Upper lobe of left lung (tissue), 6 donors: ENCODE measurements at regions not wholly inside any gene's neighbourhood (a gene's known extent, or its start where the extent isn't known, plus 50 kb on each side); places are given as distances from the start of the nearest gene placed in this dataset.
A peak's percentile ranks its signal among the peaks of the same experiment; 100 is the strongest.
"Not testable (repeated sequence)": the region's sequence is repeated elsewhere in the genome, so short reads cannot be mapped to it uniquely, and the experiment has no call there.

Source experiments
- ATAC-seq, 2 donors: fragments of 200-7000 bp; cut with Tn5 transposase; one replicate each; pipeline ENCODE4 v1.9.1; 2022; ENCODE audit warnings: mild to moderate bottlenecking in 2 of 2, moderate library complexity in 2 of 2; ENCODE audit not compliant: low FRiP score in 2 of 2
- DNase-seq, 2 donors: peaks; one replicate each; pipeline ENCODE4 v3.0.0-alpha.2; 2019 to 2020
- H3K27ac ChIP-seq, 4 donors: fragments of 200-600 bp; sonication (generic); one replicate each; pipeline ENCODE4 v1.5.1; 2016 to 2019
- H3K27me3 ChIP-seq, 4 donors: fragments of 200-600 bp; sonication (generic); one replicate each; pipeline ENCODE4 v1.5.1; 2017 to 2019
- H3K36me3 ChIP-seq, 4 donors: fragments of 200-600 bp; sonication (generic); one replicate each; pipeline ENCODE4 v1.5.1; 2016 to 2019
- H3K4me1 ChIP-seq, 4 donors: fragments of 200-600 bp; sonication (generic); one replicate each; pipeline ENCODE4 v1.5.1; 2018 to 2019
- H3K4me3 ChIP-seq, 4 donors: fragments of 200-600 bp; sonication (generic); one replicate each; pipeline ENCODE4 v1.5.1; 2017 to 2019; ENCODE audit warnings: mild to moderate bottlenecking in 2 of 4, moderate library complexity in 1 of 4
- H3K9me3 ChIP-seq, 4 donors: fragments of 200-600 bp; sonication (generic); one replicate each; pipeline ENCODE4 v1.5.1; 2018 to 2019
- EP300 ChIP-seq, 4 donors: sonication (generic); formaldehyde crosslinking; IDR thresholded peaks; one replicate each; pipeline ENCODE4 v1.5.1; 2017; ENCODE audit warnings: antibody characterized with exemption in 4 of 4, control low read depth in 2 of 4
- POLR2A ChIP-seq, 4 donors: fragments of 450-650 bp; IDR thresholded peaks; one replicate each; pipeline ENCODE4 v1.5.1; 2016 to 2017; ENCODE audit warnings: antibody characterized with exemption in 4 of 4, mild to moderate bottlenecking in 2 of 4
- POLR2AphosphoS5 ChIP-seq, 2 donors: sonication (generic); formaldehyde crosslinking; IDR thresholded peaks; one replicate each; pipeline ENCODE4 v1.5.1; 2017; ENCODE audit warnings: antibody characterized with exemption in 2 of 2
- WGBS, 2 donors: methylation state at CpG; one replicate each; pipeline ENCODE4 v1.1.5; 2017 to 2018; 5-methylcytosine and 5-hydroxymethylcytosine counted together
- TF ChIP-seq, protein P1 (sequence below), 6 experiments: fragments of 450-650 bp in 4 of 6; fragments of 200-600 bp in 2 of 6; sonication (generic) in 2 of 6; IDR thresholded peaks; one replicate each; pipeline ENCODE4 v1.5.1; 2016 to 2019; ENCODE audit warnings: antibody characterized with exemption in 6 of 6
- donor health status: DM: no; HTN: no; CAD: no; lungs with moderate emphysema.
- donor health status: DM: no; HTN: yes; CAD: no; lungs with severe emphysema.

DNA sequence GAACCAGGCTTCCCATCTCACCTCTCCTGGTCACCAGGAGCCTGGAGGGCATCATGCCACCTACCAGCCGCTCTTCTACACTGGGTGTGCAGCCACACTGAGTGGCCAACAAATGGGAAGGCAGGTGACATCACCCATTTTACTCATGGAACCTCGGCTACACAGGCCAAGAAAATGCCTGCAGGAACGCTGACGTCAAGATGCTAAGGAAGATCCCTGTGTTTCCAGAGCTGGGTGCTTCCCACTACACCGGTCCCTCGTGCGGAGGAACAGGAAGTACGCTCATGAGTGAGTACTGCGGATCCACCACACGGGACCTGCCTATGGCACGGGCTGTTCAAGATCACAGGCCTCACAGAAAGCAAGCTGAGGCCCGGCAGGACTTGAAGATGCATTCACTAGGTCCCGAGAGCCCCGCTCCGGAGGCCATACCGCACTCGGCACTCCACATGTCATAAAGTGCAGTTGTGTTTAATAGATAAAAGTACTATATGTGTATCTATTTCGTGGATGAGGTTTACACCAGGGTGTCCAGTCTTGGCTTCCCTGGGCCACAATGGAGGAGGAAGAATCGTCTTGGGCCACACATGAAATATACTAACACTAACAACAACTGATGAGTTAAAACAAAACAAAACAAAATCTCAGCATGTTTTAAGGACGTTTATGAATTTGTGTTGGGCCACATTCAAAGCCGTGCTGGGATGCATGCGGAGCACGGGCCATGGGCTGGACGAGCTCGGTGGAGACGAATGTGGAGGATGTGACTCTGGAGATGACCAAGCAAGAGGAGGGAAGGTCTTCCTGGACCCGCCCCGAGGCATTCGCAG is 257.9 kb downstream of the THBS2 start:
- no peaks in the 10 kb centered on the region for H3K27me3 ChIP-seq
- TF ChIP-seq POLR2AphosphoS5 (IDR thresholded peaks at IDR 0.05), result no peak
- TF ChIP-seq POLR2A (IDR thresholded peaks at IDR 0.05), result no peak
- no peak for TF ChIP-seq EP300 (IDR thresholded peaks at IDR 0.05)
- TF ChIP-seq, protein P1, sequence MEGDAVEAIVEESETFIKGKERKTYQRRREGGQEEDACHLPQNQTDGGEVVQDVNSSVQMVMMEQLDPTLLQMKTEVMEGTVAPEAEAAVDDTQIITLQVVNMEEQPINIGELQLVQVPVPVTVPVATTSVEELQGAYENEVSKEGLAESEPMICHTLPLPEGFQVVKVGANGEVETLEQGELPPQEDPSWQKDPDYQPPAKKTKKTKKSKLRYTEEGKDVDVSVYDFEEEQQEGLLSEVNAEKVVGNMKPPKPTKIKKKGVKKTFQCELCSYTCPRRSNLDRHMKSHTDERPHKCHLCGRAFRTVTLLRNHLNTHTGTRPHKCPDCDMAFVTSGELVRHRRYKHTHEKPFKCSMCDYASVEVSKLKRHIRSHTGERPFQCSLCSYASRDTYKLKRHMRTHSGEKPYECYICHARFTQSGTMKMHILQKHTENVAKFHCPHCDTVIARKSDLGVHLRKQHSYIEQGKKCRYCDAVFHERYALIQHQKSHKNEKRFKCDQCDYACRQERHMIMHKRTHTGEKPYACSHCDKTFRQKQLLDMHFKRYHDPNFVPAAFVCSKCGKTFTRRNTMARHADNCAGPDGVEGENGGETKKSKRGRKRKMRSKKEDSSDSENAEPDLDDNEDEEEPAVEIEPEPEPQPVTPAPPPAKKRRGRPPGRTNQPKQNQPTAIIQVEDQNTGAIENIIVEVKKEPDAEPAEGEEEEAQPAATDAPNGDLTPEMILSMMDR (IDR thresholded peaks at IDR 0.05), result no peak
- no peaks in the 10 kb centered on the region for H3K4me1 ChIP-seq
- ATAC-seq (no peak), DNase-seq (peak in 1 of 2 donors; percentile 51)
- no peaks in the 10 kb centered on the region for H3K9me3 ChIP-seq
- no peak overlapping the region for H3K27ac ChIP-seq
- WGBS, 2 donors, result 90 to 91% methylated on average over 29 of the region's 29 CpGs
- no peak overlapping the region for H3K4me3 ChIP-seq
- no peaks in the 10 kb centered on the region for H3K36me3 ChIP-seq

DNA sequence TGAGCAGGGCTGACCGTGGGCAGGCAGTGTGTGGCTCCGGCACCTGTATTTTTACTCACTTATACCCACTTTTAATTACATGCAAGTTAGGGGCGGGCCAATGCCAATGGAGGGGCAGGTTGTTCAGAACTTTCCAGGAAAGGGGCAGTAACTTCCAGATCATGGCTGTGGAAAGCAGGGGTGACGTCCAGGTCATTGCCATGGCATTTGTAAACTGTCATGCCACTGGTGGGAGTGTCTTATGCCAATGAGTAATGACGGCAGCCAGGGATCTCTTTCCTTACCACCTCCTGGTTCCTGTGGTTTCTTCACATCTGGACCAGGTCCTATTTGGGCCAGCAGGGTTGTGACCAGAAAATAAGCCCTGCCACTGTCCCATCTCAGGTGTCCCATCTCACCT is 258.7 kb downstream of the THBS2 start:
- ATAC-seq (peak in 1 of 2 donors; percentile 21), DNase-seq (no peak)
- Histone ChIP-seq H3K9me3 (no peaks in the 10 kb centered on the region), H3K4me3 (no peak overlapping the region), H3K4me1 (no peaks in the 10 kb centered on the region), H3K27me3 (no peaks in the 10 kb centered on the region), H3K27ac (no peak overlapping the region), H3K36me3 (no peaks in the 10 kb centered on the region)
- 76 to 89% methylated on average over 4 to 5 of the region's 5 CpGs for WGBS, 2 donors
- TF ChIP-seq, protein P1 (IDR thresholded peaks at IDR 0.05), result no peak
- no peak for TF ChIP-seq EP300 (IDR thresholded peaks at IDR 0.05)
- no peak for TF ChIP-seq POLR2AphosphoS5 (IDR thresholded peaks at IDR 0.05)
- no peak for TF ChIP-seq POLR2A (IDR thresholded peaks at IDR 0.05)

DNA sequence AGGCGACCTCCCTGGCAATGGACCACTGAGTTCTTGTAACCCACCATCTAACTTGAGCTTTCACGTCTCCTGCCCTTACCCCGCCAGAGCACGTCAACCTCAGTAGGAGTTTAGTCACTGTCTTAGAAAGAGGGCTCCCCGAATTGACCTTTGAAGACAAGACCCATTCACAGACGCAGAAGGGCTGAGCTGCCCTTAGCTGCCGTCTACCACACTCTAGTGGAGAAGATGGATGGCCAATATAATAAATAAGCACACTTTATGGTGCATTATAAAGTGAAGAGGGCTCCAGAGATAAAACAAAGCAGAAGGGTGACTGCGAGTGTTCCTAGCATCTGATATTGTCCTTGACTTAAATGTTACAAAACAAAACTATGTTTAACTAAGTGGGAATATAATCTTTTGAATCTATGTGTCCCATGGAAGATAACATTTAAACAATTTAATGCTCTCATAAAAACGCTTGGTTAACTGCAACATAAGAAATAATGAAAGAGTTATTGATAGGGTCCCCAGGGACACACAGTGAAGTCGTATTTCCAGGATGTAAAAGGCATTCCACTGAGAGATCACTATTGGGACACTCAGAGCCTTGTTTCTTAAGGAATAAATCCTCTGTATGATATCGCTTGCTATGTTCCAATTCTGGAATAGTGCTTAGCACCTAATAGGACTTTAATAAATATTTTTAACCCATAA is 261.1 kb downstream of the THBS2 start:
- no peak overlapping the region for H3K27ac ChIP-seq
- TF ChIP-seq, protein P1 (IDR thresholded peaks at IDR 0.05), result no peak
- no peak for TF ChIP-seq POLR2A (IDR thresholded peaks at IDR 0.05)
- DNase-seq (no peak), ATAC-seq (no peak)
- 77 to 78% methylated on average over 11 of the region's 11 CpGs for WGBS, 2 donors
- H3K4me3 ChIP-seq, result no peak overlapping the region
- H3K27me3 ChIP-seq, result no peaks in the 10 kb centered on the region
- H3K4me1 ChIP-seq, result no peaks in the 10 kb centered on the region
- no peaks in the 10 kb centered on the region for H3K36me3 ChIP-seq
- no peaks in the 10 kb centered on the region for H3K9me3 ChIP-seq

DNA sequence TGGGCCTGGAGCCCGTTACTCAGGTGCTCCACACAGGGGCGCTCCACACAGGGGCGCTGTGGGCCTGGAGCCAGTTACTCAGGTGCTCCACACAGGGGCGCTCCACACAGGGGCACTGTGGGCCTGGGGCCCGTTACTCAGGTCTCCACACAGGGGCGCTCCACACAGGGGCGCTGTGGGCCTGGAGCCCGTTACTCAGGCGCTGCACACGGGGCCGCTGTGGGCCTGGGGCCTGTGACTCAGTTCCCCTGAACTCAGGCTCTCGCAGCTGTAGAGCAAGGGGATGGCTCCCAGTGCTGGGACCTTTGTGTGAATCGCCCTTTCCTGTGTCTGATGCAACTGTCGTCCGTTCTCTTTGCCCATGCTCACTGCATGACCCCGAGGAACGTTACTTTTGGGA is 262.0 kb downstream of the THBS2 start:
- ATAC-seq, H3K9me3 ChIP-seq, H3K4me3 ChIP-seq, H3K27me3 ChIP-seq, H3K27ac ChIP-seq, H3K4me1 ChIP-seq, H3K36me3 ChIP-seq: not testable (repeated sequence)
- 95% methylated on average over 7 of the region's 17 CpGs; no CpG with 5 or more reads in 1 of the 2 donors for WGBS, 2 donors
- peak in 1 of 2 donors; percentile 38 for DNase-seq

DNA sequence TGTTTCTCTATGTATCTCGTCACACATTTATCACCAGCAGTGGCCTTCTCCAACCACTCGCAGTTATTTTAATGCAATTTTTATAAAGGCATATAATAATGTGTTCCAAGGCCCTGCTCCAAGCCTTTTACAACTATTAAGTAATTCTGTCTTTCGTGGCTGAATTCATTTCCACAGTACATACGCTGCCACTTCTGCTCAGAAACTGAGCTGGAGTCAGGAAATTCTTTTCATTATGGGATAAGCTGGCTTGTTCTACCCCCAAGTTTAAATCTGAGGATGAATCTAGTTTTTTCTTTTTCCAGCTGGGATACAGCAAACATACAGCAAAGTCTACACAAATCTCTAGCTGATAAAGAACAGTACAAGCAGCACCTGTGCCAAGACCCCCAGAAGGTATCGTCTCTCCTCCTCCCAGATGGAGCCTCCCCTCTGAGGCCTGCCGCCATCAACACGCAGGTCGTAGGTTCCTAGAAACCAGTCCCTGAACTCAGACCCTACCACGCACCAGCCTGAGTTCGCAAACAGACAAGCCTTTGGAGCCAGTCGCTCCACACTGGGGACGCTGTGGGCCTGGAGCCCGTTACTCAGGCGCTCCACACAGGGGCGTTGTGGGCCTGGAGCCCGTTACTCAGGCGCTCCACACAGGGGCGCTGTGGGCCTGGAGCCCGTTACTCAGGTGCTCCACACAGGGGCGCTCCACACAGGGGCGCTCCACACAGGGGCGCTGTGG is 263.5 kb downstream of the THBS2 start:
- Histone ChIP-seq H3K4me3 (no peak overlapping the region), H3K4me1 (no peaks in the 10 kb centered on the region), H3K9me3 (no peaks in the 10 kb centered on the region), H3K27ac (no peak overlapping the region), H3K36me3 (no peaks in the 10 kb centered on the region), H3K27me3 (no peaks in the 10 kb centered on the region)
- DNase-seq, result peak in 1 of 2 donors; percentile 47
- 89 to 94% methylated on average over 9 to 18 of the region's 22 CpGs for WGBS, 2 donors
- no peak for ATAC-seq
- TF ChIP-seq POLR2A (IDR thresholded peaks at IDR 0.05), result no peak
- TF ChIP-seq, protein P1 (IDR thresholded peaks at IDR 0.05), result no peak
- no peak for TF ChIP-seq EP300 (IDR thresholded peaks at IDR 0.05)
- TF ChIP-seq POLR2AphosphoS5 (IDR thresholded peaks at IDR 0.05), result no peak
